OCI-LY1 (cell line): ENCODE measurements at regions not wholly inside any gene's neighbourhood (a gene's known extent, or its start where the extent isn't known, plus 50 kb on each side); places are given as distances from the start of the nearest gene placed in this dataset.

ENCODE experiments used
- H2AFZ ChIP-seq: fragments of 200-600 bp; sonication (generic), shearing (Covaris generic); 2 replicates; pipeline ENCODE4 v1.6.0; 2014; ENCODE audit warnings: antibody characterized with exemption, mild to moderate bottlenecking, low read length
- H3F3A ChIP-seq: fragments of 200-600 bp; sonication (generic), shearing (Covaris generic); 2 replicates; pipeline ENCODE4 v1.6.0; 2014; ENCODE audit warnings: mild to moderate bottlenecking, antibody characterized with exemption, low read length, moderate library complexity; ENCODE audit not compliant: insufficient read depth
- H3K27ac ChIP-seq: fragments of 200-600 bp; sonication (generic); 2 replicates; pipeline ENCODE4 v1.5.1; 2014; ENCODE audit warnings: low read length, mixed run types, mild to moderate bottlenecking, low read depth; ENCODE audit not compliant: poor library complexity, severe bottlenecking
- H3K27me3 ChIP-seq: fragments of 200-600 bp; sonication (generic); 2 replicates; pipeline ENCODE4 v1.6.0; 2014; ENCODE audit warnings: antibody characterized with exemption, mild to moderate bottlenecking, low read length, moderate library complexity; ENCODE audit not compliant: insufficient read depth
- H3K36me3 ChIP-seq: fragments of 200-600 bp; sonication (generic); 2 replicates; pipeline ENCODE4 v1.6.1; 2014; ENCODE audit warnings: mild to moderate bottlenecking, antibody characterized with exemption, low read length, moderate library complexity, mixed read lengths; ENCODE audit not compliant: insufficient read depth
- H3K4me1 ChIP-seq: fragments of 200-600 bp; sonication (generic); 2 replicates; pipeline ENCODE4 v1.5.1; 2014; ENCODE audit warnings: mild to moderate bottlenecking, low read length, moderate library complexity; ENCODE audit not compliant: insufficient read depth, severe bottlenecking
- H3K4me2 ChIP-seq: fragments of 200-600 bp; sonication (generic), shearing (Covaris generic); 2 replicates; pipeline ENCODE4 v1.6.1; 2014; ENCODE audit warnings: low read length
- H3K4me3 ChIP-seq: fragments of 200-600 bp; sonication (generic); 2 replicates; pipeline ENCODE4 v1.5.1; 2014; ENCODE audit warnings: low read length, low read depth, mild to moderate bottlenecking, mixed read lengths; ENCODE audit not compliant: poor library complexity, severe bottlenecking
- H3K79me2 ChIP-seq: fragments of 200-600 bp; shearing (Covaris generic); 2 replicates; pipeline ENCODE4 v1.6.1; 2016; ENCODE audit warnings: mixed run types, low read length, mixed read lengths; ENCODE audit not compliant: insufficient read depth
- H3K9ac ChIP-seq: fragments of 200-600 bp; sonication (generic), shearing (Covaris generic); 2 replicates; pipeline ENCODE4 v1.6.1; 2014; ENCODE audit warnings: mild to moderate bottlenecking, low read length, mixed read lengths
- H3K9me2 ChIP-seq: fragments of 200-600 bp; sonication (generic), shearing (Covaris generic); 2 replicates; pipeline ENCODE4 v1.6.1; 2014; ENCODE audit warnings: low read depth, mild to moderate bottlenecking, low read length, mixed read lengths
- H3K9me3 ChIP-seq: fragments of 200-600 bp; shearing (Covaris generic); 2 replicates; pipeline ENCODE4 v1.6.1; 2014; ENCODE audit warnings: low read length, mixed read lengths
- H4K20me1 ChIP-seq: fragments of 200-600 bp; sonication (generic), shearing (Covaris generic); 2 replicates; pipeline ENCODE4 v1.6.0; 2016; ENCODE audit warnings: mild to moderate bottlenecking, low read length; ENCODE audit not compliant: insufficient read depth
- CTCF ChIP-seq: fragments of 200-600 bp; sonication (generic), shearing (Covaris generic); IDR thresholded peaks from 2 replicates; pipeline ENCODE4 v1.5.1; 2017; ENCODE audit warnings: mild to moderate bottlenecking, antibody characterized with exemption, low read length, moderate library complexity, mixed read lengths
- EZH2 ChIP-seq: fragments of 200-600 bp; sonication (generic), shearing (Covaris generic); IDR thresholded peaks from 2 replicates; pipeline ENCODE4 v1.8.0; 2017; ENCODE audit warnings: borderline replicate concordance, mixed run types, mild to moderate bottlenecking, antibody characterized with exemption, low read length, moderate library complexity, mixed read lengths

- no peaks in the 10 kb centered on the region for H3K4me1 ChIP-seq
- no peak overlapping the region for H3K4me2 ChIP-seq
- H3K9me2 ChIP-seq = no peaks in the 10 kb centered on the region
- no peaks in the 10 kb centered on the region for H3K9me3 ChIP-seq
- H3K27ac ChIP-seq = no peak overlapping the region
- TF ChIP-seq EZH2 (no peak), CTCF (no peak)
- no peak overlapping the region for H3K4me3 ChIP-seq
- H3F3A ChIP-seq = no peaks in the 10 kb centered on the region
- no peaks in the 10 kb centered on the region for H4K20me1 ChIP-seq
- H3K36me3 ChIP-seq = no peaks in the 10 kb centered on the region
- H3K27me3 ChIP-seq = no peaks in the 10 kb centered on the region
- H3K79me2 ChIP-seq = no peaks in the 10 kb centered on the region
- no peak overlapping the region for H2AFZ ChIP-seq
- H3K9ac ChIP-seq = no peak overlapping the region
Measured at GRCh38 chr5:121688781-121689180, 162.9 kb upstream of the FTMT start.

GRCh38 chr5:121691478-121691877 lies 160.2 kb upstream of the FTMT start:
- Histone ChIP-seq H3K4me3 (no peak overlapping the region), H3K36me3 (no peaks in the 10 kb centered on the region), H3K4me2 (no peak overlapping the region), H3K9me2 (no peaks in the 10 kb centered on the region), H3K27me3 (no peaks in the 10 kb centered on the region), H3K79me2 (no peaks in the 10 kb centered on the region), H4K20me1 (no peaks in the 10 kb centered on the region), H3F3A (no peaks in the 10 kb centered on the region), H2AFZ (no peak overlapping the region), H3K9me3 (no peaks in the 10 kb centered on the region), H3K4me1 (no peaks in the 10 kb centered on the region), H3K27ac (no peak overlapping the region), H3K9ac (no peak overlapping the region)
- TF ChIP-seq EZH2 = no peak
- no peak for TF ChIP-seq CTCF

- H3K9me3 ChIP-seq = no peaks in the 10 kb centered on the region
- no peaks in the 10 kb centered on the region for H4K20me1 ChIP-seq
- no peak overlapping the region for H3K4me2 ChIP-seq
- no peak overlapping the region for H3K4me3 ChIP-seq
- no peaks in the 10 kb centered on the region for H3K9me2 ChIP-seq
- no peak overlapping the region for H3K9ac ChIP-seq
- no peaks in the 10 kb centered on the region for H3F3A ChIP-seq
- H3K36me3 ChIP-seq = no peaks in the 10 kb centered on the region
- TF ChIP-seq EZH2 (no peak), CTCF (no peak)
- no peaks in the 10 kb centered on the region for H3K79me2 ChIP-seq
- H2AFZ ChIP-seq = no peak overlapping the region
- no peaks in the 10 kb centered on the region for H3K27me3 ChIP-seq
- H3K27ac ChIP-seq = no peak overlapping the region
- H3K4me1 ChIP-seq = no peaks in the 10 kb centered on the region
Measured at GRCh38 chr5:121692158-121692557, 159.5 kb upstream of the FTMT start.
